Activated CD4-positive, alpha-beta memory T cell treated with anti-CD3 and anti-CD28 coated beads for 36 hours (primary cell): ENCODE measurements at regions not wholly inside any gene's neighbourhood (a gene's known extent, or its start where the extent isn't known, plus 50 kb on each side); places are given as distances from the start of the nearest gene placed in this dataset.

ENCODE experiments used
- CTCF ChIA-PET: fragments of 350-600 bp; sonication (Branson Sonifier 250); formaldehyde crosslinking; loops from one replicate; lab custom pipeline; 2021; ENCODE audit warnings: antibody characterized with exemption, inconsistent platforms; lab: Charles Lee
- POLR2A ChIA-PET: fragments of 350-600 bp; sonication (Branson Sonifier 250); formaldehyde crosslinking; loops from one replicate; lab custom pipeline; 2021; ENCODE audit warnings: antibody characterized with exemption; lab: Charles Lee
- DNase-seq: peaks from one replicate; pipeline ENCODE4 v3.0.0-alpha.2; 2020
- H3K27ac Mint-ChIP-seq: one replicate; pipeline ENCODE4 v1.8.0; 2021; ENCODE audit warnings: mixed read lengths
- H3K27me3 Mint-ChIP-seq: one replicate; pipeline ENCODE4 v1.8.0; 2021; ENCODE audit warnings: mixed read lengths
- H3K36me3 Mint-ChIP-seq: one replicate; pipeline ENCODE4 v1.8.0; 2021; ENCODE audit warnings: mixed read lengths
- H3K4me1 Mint-ChIP-seq: one replicate; pipeline ENCODE4 v1.8.0; 2021; ENCODE audit warnings: low read depth, mixed read lengths
- H3K4me3 Mint-ChIP-seq: one replicate; pipeline ENCODE4 v1.8.0; 2021; ENCODE audit warnings: mild to moderate bottlenecking, mixed read lengths
- H3K9me3 Mint-ChIP-seq: one replicate; pipeline ENCODE4 v1.8.0; 2021; ENCODE audit warnings: mixed read lengths
- intact Hi-C: fragments of 100-400 bp; cut with micrococcal nuclease; formaldehyde crosslinking; loops from one replicate; pipeline ENCODE4 v1.15.1; 2023

- DNase-seq, result no peak
- intact Hi-C loops, result no loop called here
Observed at GRCh38 chr14:104520620-104521410, 58.7 kb upstream of the C14orf180 start.

GRCh38 chr14:104521816-104522745, 57.5 kb upstream of the C14orf180 start:
- intact Hi-C loops, result no loop called here
- H3K9me3 Mint-ChIP-seq, result peaks cover 14% of the 10 kb centered on the region
- no peak overlapping the region for H3K4me3 Mint-ChIP-seq
- H3K4me1 Mint-ChIP-seq, result no peaks in the 10 kb centered on the region
- no peaks in the 10 kb centered on the region for H3K36me3 Mint-ChIP-seq
- no peak overlapping the region for H3K27ac Mint-ChIP-seq
- CTCF ChIA-PET, result no interaction called here
- DNase-seq, result no peak
- peaks cover 3% of the 10 kb centered on the region for H3K27me3 Mint-ChIP-seq
- POLR2A ChIA-PET, result no interaction called here

More at GRCh38 chr14:104520620-104521410, 58.7 kb upstream of the C14orf180 start:
- no peak overlapping the region for H3K4me3 Mint-ChIP-seq
- H3K4me1 Mint-ChIP-seq, result no peaks in the 10 kb centered on the region
- peaks cover 3% of the 10 kb centered on the region for H3K27me3 Mint-ChIP-seq
- no peaks in the 10 kb centered on the region for H3K36me3 Mint-ChIP-seq
- no peak overlapping the region for H3K27ac Mint-ChIP-seq
- peaks cover 15% of the 10 kb centered on the region for H3K9me3 Mint-ChIP-seq
- ChIA-PET CTCF (no interaction called here), POLR2A (no interaction called here)

- ChIA-PET POLR2A (no interaction called here), CTCF (no interaction called here)
- Mint-ChIP-seq H3K9me3 (peaks cover 21% of the 10 kb centered on the region), H3K27ac (no peak overlapping the region), H3K36me3 (no peaks in the 10 kb centered on the region), H3K4me1 (peaks cover 4% of the 10 kb centered on the region), H3K4me3 (no peak overlapping the region), H3K27me3 (peaks cover under 1% of the 10 kb centered on the region)
- intact Hi-C loops, result no loop called here
- no peak for DNase-seq
Observed at GRCh38 chr14:104522926-104523545, 56.5 kb upstream of the C14orf180 start.

- ChIA-PET POLR2A (no interaction called here), CTCF (no interaction called here)
- intact Hi-C loops, result no loop called here
- H3K27ac Mint-ChIP-seq, result no peak overlapping the region
- no peak for DNase-seq
- no peak overlapping the region for H3K4me3 Mint-ChIP-seq
- H3K27me3 Mint-ChIP-seq, result no peaks in the 10 kb centered on the region
- H3K9me3 Mint-ChIP-seq, result peaks cover 26% of the 10 kb centered on the region
- H3K36me3 Mint-ChIP-seq, result no peaks in the 10 kb centered on the region
- H3K4me1 Mint-ChIP-seq, result peaks cover 4% of the 10 kb centered on the region
Observed at GRCh38 chr14:104523546-104523935, 56.0 kb upstream of the C14orf180 start.

GRCh38 chr14:104524726-104525125, 54.8 kb upstream of the C14orf180 start:
- H3K27me3 Mint-ChIP-seq, result no peaks in the 10 kb centered on the region
- H3K27ac Mint-ChIP-seq, result no peak overlapping the region
- CTCF ChIA-PET, result no interaction called here
- H3K4me3 Mint-ChIP-seq, result no peak overlapping the region
- no peaks in the 10 kb centered on the region for H3K36me3 Mint-ChIP-seq
- DNase-seq, result no peak
- POLR2A ChIA-PET, result no interaction called here
- H3K9me3 Mint-ChIP-seq, result peaks cover 26% of the 10 kb centered on the region
- peaks cover 4% of the 10 kb centered on the region for H3K4me1 Mint-ChIP-seq
- intact Hi-C loops, result no loop called here

GRCh38 chr14:104526723-104527645, 52.6 kb upstream of the C14orf180 start:
- Mint-ChIP-seq H3K9me3 (peaks cover 26% of the 10 kb centered on the region), H3K4me3 (no peak overlapping the region), H3K27ac (no peak overlapping the region), H3K36me3 (no peaks in the 10 kb centered on the region), H3K4me1 (peaks cover 4% of the 10 kb centered on the region), H3K27me3 (peaks cover 2% of the 10 kb centered on the region)
- CTCF ChIA-PET, result no interaction called here
- POLR2A ChIA-PET, result no interaction called here
- intact Hi-C loops, result no loop called here
- no peak for DNase-seq

- DNase-seq, result no peak
- Mint-ChIP-seq H3K4me3 (no peak overlapping the region), H3K9me3 (peaks cover 26% of the 10 kb centered on the region), H3K4me1 (peaks cover 4% of the 10 kb centered on the region), H3K27ac (no peak overlapping the region), H3K27me3 (peaks cover 6% of the 10 kb centered on the region), H3K36me3 (no peaks in the 10 kb centered on the region)
- ChIA-PET CTCF (no interaction called here), POLR2A (no interaction called here)
- intact Hi-C loops, result no loop called here
Observed at GRCh38 chr14:104527857-104528459, 51.6 kb upstream of the C14orf180 start.

- no peak for DNase-seq
- Mint-ChIP-seq H3K4me1 (peaks cover 4% of the 10 kb centered on the region), H3K4me3 (no peak overlapping the region), H3K9me3 (peaks cover 26% of the 10 kb centered on the region), H3K27me3 (peaks cover 6% of the 10 kb centered on the region), H3K27ac (no peak overlapping the region), H3K36me3 (no peaks in the 10 kb centered on the region)
- POLR2A ChIA-PET, result no interaction called here
- intact Hi-C loops, result no loop called here
- CTCF ChIA-PET, result no interaction called here
Observed at GRCh38 chr14:104528496-104528895, 51.1 kb upstream of the C14orf180 start.
